ENCODE measurements at regions not wholly inside any gene's neighbourhood (a gene's known extent, or its start where the extent isn't known, plus 50 kb on each side); places are given as distances from the start of the nearest gene placed in this dataset.

- TF ChIP-seq POLR2A (IDR thresholded peaks at IDR 0.05; ENCODE audit: low read depth, low read length) (no peak), POLR2AphosphoS5 (IDR thresholded peaks at IDR 0.05; ENCODE audit: low read depth, low read length) (no peak), TAF1 (IDR thresholded peaks at IDR 0.05; ENCODE audit: borderline replicate concordance, low read depth, low read length) (no peak)
These were observed 1464.1 kb upstream of the FLRT2 start for GRCh38 chr14:84065811-84066210.
